Middle frontal gyrus (tissue), 1 donor: ENCODE measurements at regions not wholly inside any gene's neighbourhood (a gene's known extent, or its start where the extent isn't known, plus 50 kb on each side); places are given as distances from the start of the nearest gene placed in this dataset.
"Not testable (repeated sequence)": the region's sequence is repeated elsewhere in the genome, so short reads cannot be mapped to it uniquely, and the experiment has no call there.

ENCODE experiments used
- DNase-seq: peaks from one replicate; pipeline ENCODE4 v3.0.0-alpha.2; 2015; ENCODE audit warnings: low spot score; ENCODE audit errors: extremely low spot score

DNA sequence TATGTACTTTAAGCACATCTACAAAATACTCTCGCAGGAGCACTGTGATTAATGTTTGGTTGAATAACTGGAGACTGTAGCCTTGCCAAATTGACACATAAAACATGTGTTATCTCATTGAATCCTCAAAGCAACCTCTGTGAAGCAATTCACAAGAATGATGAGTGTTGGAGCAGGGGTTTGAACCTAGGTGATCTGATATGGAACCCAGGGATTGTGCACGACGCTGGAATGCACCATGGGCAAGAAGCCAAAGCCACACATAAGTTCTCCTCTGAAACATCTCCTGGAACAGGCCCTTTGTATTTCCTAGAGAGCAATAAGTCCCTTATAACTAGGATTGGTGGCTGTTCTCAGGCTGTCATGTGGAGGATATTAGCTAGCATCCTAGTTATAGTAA is 124.6 kb upstream of the IVNS1ABP start:
- no peak for DNase-seq

DNA sequence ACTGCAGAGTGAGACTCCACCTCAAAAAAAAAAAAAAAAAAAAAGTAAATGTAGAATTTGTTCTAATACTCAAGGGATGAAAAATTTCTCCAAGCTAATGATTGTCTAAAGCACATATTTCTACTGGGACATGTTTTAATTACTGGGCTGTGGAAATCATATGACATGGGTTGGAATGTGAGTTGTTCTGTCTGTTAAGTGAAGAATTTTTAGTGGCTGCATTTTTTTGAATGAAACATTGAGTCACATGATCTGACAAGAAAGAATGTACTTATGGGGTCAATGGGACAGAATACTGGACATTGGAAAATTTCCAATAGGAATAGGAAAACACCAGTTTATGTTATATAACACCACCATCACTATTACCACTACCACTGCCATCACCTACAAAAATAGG is 123.8 kb upstream of the IVNS1ABP start:
- no peak for DNase-seq

DNA sequence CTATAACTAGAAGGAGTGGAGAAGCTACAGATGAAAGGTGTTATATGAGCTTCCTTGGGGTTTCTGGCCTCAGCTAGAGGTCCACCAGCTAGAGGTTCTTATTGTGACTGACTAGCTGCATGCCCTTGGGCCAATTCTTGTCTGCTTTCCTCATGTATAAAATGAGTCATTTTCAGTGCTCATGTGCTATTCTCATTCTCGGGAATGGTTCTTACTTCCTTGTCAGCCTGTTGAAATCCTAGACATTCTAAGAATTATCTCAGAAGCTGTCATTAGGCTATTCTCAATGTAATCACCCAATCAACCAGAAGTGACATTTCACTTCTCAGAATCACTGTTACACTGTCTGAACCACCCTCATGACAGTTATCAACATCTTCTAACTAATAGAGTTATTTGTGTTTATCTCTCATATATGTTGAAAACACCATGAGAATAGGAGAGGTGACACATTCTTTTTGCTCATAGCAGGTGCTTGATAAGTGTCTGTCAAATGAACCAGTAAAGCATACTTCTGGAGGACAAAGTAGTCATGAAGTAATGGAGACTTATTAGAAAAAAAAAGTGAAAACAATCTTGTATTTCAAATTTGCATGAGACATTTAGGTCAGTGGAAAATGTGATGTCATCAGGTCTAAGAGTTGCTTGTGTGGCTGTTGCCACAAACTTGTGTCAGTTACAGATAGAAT is 122.8 kb upstream of the IVNS1ABP start:
- no peak for DNase-seq

DNA sequence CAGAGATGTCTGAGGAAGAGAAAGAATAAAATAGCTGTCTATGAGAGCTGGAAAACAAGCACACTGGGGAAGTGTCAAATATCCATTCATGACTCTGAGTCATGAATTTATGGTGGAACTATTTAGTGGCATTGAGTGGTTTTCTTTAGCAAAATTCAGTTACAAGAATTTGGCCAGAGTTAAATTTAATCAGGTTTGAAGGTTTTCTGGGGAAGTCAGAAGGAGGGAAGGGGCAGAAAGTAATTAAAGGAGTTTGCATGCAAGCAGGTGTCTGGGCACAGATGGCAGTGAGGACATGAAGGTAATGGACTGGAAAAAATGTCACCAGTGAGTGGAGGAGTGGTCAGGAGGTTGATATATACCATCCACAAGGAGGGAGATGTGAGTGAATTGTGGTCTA is 121.9 kb upstream of the IVNS1ABP start:
- no peak for DNase-seq

DNA sequence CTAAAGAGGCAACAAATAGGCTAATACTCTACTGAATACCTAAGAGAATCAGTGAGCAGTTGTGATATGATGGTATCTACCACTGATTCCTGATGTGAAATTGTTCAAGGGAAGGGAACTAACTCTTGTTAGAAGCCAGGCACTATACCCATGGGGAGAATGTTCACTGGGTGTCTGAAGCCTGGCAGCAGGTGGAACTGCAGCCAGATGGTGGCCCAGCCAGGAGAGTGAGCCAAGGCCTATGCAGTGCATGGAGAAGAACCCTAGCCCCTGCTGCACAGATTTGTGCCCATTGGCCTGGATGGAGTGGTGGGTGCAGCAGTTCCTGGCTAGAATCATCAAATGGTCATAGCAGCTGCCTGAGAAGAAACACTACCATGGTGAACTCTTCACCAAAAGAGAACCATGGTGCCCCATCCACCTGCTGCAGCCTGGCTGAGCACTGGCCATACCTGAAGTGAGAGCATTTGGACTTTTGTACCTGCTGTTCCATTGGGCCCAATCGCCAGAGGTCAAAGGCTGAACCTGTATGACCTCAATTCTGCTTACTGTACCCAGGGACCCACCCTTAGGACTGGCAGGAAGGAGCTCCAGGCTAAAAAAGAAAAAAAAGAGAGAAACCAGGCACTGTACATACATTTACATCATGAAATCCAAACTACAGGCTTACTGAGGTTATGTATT is 118.8 kb upstream of the IVNS1ABP start:
- DNase-seq, result no peak

DNA sequence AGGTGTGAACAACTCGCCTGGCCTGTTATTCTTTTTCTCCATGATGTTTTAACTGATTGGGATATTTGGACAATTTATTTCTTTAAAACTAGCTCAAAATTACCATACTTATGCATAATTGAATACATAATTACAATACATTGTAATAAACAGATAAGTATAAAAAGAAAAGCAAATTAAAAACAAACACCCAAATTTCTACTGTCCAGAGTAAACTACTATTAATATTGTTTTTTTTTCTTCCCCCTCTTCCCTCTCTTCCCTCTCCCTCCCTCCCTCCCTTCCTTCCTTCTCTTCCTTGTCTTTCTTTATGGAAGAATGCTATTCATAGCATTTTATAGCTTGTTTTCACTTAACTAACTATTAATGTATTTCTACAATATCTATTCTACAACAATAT is 117.7 kb upstream of the IVNS1ABP start:
- no peak for DNase-seq

DNA sequence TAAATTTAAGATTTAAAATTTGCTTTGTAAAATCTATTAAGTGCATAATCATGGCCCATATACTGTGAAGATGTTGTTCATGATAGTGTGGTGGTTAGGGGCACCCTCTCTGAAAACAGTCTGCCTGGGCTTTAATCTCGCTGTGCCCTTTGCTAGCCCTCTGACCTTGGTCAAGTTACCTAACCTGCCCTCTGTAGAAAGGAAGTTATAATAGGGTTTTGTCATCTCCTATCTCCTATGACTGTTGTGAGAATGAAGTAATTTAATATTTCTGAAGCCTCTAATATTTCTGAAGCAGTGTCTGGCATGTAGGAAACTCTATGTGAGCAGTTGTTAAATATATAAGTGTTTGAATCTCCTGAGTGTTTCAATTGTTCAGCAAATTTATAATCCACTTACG is 116.6 kb upstream of the IVNS1ABP start:
- no peak for DNase-seq

DNA sequence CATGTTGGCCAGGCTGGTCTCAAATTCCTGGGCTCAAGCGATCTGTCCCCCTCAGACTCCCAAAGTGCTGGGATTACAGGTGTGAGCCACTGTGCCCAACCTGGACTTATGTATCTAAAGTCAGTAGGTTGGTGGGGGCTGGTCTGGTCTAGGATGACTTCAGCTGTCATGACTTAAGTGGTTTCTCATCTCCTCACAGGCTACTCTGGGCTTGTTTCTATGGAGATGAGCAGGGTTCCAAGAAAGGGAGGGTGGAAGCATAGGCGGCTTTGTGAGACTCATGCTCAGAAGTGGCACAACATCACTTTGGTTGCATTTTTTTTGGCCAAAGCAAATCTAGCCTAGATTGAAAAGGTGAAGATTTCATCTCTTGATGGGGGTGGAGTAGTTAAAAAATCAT is 115.9 kb upstream of the IVNS1ABP start:
- DNase-seq, result no peak

DNA sequence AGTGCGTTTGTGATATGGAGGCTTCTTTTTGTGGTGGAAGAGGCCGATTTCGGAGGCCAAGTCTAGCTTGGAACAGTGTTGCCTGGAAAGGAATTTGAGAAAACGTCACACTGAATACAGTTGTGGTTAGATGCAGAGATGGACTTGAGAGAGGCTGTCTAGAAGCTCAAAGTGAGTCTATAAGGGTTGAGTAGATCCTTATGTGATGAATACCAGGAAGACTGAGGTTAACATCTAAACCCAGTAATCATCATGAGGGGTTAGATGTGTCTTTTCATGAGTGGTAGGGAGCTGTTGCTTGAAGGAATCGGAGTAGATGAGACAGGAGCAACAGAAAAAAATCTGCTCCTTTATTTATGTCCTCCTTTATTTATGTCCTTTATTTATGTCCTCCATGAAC is 114.6 kb upstream of the IVNS1ABP start:
- no peak for DNase-seq

DNA sequence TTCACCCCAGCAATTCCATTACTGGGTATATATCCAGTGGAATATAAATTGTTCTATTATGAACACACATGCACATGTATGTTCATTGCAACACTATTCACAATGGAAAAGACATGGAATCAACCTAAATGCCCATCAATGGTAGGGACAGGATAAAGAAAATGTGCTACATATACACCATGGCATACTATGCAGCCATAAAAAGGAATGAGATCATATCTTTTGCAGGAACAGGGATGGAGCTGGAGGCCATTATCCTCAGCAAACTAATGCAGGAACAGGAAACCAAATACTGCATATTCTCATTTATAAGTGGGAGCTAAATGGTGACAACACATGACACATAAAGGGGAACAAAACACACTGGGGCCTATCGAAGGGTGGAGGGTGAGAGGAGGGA is 112.6 kb upstream of the IVNS1ABP start:
- DNase-seq, result not testable (repeated sequence)

DNA sequence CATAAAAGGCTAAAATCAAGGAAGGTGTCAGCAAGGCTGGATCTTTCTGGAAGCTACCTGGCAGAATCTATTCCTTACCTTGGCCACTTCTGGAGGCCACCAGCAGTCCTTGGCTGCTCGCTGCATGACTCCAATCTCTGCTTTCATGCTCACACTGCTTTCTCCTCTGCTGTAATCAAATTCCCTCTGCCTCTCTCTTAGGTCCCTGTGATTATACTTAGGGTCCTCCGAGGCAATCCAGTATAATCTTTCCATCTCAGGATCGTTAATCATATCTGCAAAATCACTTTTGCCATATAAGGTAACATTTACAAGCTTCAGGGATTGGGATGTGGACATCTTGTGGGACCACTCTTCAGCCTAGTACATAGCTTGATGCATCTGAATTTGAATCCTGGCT is 110.7 kb upstream of the IVNS1ABP start:
- DNase-seq, result no peak

DNA sequence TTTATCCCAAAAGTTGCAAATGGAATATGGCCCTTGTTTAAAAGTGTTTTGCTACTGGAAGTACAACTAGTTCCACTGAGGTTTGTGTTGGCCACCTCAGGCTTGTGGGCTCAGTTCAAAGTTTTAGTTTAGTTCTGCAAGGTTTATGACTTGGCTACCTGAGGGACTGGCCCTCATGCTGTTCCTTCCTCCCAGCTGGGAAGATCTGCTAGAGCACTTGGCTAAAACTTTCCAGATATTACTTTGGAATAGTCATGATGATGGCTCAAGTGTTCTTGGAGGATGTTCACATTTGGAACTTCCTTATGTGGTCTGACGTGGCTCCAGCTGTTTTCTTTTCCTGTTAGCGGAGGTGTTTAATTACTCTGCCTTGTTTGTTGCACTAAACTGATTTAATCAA is 110.2 kb upstream of the IVNS1ABP start:
- no peak for DNase-seq

DNA sequence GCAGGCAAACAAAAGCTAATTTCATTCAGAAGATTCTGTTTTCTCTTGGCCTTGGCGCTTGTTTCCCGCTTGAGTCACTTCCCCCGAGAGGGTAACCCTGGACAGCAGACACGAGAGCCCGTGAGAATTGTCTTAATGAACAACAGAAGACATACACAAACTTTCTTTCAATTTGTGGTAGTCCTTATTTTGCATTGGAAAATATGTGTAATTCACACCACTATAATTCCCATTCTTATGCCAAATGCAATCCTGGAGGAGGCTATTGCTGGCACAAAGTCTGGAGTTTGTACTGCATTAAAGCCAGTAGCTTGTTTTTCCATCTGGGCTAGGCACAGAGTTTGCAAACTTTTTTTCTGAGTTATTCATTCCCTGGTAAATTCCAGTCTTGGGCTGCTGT is 109.8 kb upstream of the IVNS1ABP start:
- no peak for DNase-seq

DNA sequence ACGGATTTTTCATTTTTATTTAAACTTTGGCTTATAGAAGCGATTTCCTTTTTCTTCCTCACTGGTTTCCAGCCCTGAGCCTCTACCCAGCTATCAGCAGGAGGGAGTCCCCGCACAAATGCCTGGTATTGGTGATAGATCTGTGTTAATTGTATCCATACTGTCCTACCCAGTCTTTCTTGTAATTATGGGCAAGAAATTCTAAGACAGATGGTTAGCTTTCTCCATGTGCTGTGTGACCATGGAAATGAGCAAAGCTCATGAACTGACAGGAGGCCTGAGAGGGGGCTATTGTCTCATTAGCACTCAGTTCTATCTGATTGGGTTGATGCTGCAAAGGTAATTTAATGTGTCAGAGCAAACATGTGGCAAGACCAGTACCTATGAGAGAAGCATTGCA is 108.1 kb upstream of the IVNS1ABP start:
- no peak for DNase-seq

DNA sequence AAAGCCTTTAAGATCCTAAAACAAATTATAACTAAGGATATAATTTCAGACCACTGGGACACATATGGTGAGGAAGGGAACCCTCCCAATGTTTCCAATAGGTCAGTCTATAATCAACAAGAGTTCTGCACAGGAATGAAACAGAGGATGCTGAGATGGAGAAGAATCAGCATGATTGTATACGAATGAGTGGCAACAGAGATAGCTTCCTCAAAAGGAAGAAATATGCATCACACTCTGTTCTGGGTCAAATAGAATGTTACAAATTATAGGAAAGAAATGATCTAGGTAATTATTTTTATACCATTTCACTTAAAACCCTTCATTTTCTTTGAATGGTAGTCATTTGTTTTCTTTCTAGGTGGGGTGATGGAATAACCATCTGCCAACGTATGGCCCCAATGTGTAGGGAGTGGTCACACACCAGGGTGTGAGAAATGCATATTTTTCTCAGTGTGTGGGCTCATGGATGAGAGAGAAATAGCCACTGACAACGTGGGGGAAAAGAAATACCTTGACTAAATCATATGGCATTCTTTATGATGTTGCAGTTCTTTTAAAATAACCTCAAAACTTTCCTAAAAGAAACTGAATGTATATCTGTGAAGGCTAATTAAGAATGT is 104.6 kb upstream of the IVNS1ABP start:
- DNase-seq, result no peak

DNA sequence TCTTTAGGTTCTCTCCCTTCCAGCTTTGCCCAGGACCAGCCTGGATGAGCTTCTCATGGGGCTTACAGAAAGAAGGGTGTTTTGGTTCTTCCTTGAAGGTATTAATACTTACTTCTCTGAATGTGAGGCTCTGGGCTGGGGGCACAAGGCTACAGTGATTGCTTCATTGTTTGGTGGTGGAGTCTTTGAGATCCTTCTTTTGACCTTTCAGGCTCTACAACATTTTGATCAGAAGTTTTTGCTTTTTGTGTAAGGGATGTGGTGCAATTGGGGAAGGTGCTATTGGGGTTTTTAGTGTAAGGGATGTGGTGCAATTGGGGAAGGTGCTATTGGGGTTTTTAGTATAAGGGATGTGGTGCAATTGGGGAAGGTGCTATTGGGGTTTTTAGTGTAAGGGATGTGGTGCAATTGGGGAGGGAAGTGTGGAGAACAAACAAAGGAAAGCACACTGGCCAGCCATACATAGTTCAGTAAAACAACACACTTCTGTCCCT is 103.6 kb upstream of the IVNS1ABP start:
- DNase-seq, result no peak

DNA sequence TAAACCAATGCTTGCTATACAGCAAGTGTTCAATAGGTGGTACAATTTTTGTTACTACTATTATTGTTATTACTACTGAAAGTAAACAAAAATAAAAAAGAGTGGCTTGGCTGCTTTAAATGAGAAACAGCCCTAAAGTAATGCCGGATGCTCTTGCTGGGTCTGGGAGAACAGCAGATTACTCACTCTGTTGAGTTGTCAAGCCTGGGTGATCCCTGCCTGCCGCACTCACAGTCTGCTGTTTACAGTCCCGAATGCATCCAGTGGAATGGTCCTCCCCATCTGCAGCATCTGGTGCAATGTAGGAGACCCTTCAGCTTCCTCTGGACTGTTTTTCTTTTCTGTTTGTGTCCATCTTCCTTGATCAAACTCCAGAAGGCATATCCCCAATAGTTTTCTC is 102.7 kb upstream of the IVNS1ABP start:
- no peak for DNase-seq

DNA sequence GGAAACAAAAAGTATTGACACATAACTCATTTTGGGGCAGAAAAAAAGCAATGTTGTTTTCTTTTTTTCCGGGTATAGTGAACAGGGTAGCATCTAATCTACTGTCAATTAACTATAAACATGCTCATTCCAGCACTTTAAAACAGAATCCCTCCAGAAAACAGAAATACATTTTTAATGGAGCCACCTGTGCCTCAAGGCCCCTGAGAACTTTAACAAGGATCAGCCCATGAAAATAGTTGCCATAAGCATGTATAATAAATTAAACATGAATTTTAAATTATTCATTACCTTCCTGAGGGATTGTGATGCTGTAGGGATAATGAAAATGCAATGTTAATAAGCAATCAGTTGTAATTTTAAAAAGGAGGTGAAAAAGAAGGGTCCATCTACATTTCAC is 101.4 kb upstream of the IVNS1ABP start:
- DNase-seq, result no peak

DNA sequence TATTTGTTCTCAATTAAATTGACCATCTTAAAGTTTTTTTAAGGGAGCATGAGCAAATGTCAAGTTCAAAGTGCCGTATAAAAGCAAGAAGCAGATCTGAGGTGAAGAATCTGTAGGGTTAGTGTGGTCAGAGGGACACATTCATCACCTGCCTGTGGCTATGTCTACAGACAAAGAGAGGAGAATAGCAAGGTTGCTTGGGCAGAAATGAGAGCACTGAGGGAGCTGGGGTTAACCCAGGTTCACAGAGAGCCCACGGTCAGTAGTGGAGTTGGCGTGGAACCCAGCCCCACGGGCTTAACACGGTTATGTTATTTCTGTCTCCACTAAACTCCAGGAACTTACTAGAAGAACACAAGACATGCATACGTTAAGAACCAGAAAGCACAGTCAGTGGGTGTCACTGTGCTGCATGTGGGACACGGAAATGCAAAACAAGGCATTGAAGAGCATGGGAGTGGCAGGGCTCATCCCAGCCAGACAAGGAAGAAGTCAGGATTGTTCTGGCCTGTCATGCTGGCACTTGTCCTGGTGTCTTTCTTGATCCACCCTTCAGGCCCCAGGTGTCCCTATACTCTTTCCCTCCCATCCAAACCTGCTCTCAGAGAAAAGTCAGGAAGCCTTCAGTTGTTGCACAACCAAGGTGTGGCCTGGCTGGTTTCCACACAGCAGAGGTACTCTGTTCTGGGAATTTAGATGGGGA is 95.5 kb upstream of the IVNS1ABP start:
- no peak for DNase-seq

DNA sequence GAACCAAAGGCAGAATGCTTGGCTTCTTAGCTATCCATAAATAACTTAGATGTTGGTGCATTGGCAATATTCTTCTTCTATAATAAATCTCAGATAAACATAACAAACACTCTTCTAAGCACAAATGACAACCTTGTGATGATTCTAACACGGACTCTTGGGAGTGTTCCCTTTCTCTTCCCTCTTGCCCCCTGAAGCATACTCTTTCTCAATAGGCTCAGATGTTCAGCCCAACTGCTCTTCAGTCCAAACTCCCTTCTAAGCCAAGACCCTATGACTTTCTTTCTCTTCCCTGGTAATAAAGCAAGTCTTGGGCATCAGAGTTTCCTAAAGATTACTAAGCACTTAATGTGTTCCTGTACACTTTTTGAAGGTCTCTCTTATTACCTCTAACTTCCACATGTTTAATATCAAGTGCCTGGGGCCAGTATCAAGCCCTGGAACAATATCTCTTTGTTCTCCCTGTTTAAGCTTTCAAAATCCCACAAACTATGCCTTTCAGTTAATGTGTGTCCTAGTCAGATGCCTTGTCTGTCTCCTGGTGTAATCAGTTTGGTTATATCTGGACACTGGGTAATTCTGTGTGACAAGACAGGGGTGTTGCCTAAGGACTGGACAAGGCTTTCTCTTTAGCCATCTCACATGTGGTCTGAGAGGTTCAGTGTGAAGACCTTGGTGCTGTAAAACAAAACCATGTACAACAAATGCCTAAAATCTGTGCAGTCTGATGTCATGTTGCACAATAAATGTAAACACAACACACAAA is 92.9 kb upstream of the IVNS1ABP start:
- DNase-seq, result no peak

DNA sequence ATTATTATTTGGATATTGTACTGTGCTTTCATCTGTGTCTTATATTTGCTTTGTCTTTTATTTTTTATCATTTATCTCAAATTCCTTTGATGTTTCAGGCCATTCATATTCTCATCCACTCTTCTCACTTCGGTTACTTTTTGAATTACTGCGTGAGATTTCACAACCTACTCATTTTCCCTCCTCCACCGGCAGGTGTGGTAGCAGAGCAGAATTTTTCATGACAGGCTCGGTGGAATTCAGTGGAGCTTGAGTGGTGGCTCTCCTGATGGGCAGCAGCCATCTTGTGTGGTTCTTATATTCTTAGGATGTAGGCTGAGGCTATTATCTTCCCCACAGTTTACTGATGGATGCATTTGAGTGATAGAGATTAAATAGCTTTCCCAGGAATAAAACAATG is 92.3 kb upstream of the IVNS1ABP start:
- no peak for DNase-seq
